HEK293T (cell line): ENCODE measurements at regions not wholly inside any gene's neighbourhood (a gene's known extent, or its start where the extent isn't known, plus 50 kb on each side); places are given as distances from the start of the nearest gene placed in this dataset.

Experiments
- CTCF ChIA-PET: fragments of 350-600 bp; formaldehyde crosslinking; extraction: SDS; loops from one replicate; lab custom pipeline; 2021; ENCODE audit warnings: antibody characterized with exemption, inconsistent platforms; lab: Yijun Ruan, JAX
- POLR2A ChIA-PET: fragments of 350-600 bp; formaldehyde crosslinking; extraction: SDS; loops from one replicate; lab custom pipeline; 2020; ENCODE audit warnings: antibody characterized with exemption, inconsistent platforms; lab: Yijun Ruan, JAX
- DNase-seq: peaks from one replicate; pipeline ENCODE4 v3.0.0; 2012; ENCODE audit warnings: mixed read lengths; ENCODE audit errors: extremely low spot score
- ARNT ChIP-seq: fragments of 450-650 bp; IDR thresholded peaks from 2 replicates; pipeline ENCODE4 v1.6.1; 2017; ENCODE audit warnings: mild to moderate bottlenecking
- BHLHE40 ChIP-seq: fragments of 450-650 bp; IDR thresholded peaks from 2 replicates; pipeline ENCODE4 v1.6.1; 2016; ENCODE audit warnings: mild to moderate bottlenecking, moderate library complexity, borderline replicate concordance
- CTBP1 ChIP-seq: fragments of 450-650 bp; IDR thresholded peaks from 2 replicates; pipeline ENCODE4 v1.6.1; 2016; ENCODE audit warnings: borderline replicate concordance
- ELF4 ChIP-seq: fragments of 450-650 bp; IDR thresholded peaks from 2 replicates; pipeline ENCODE4 v1.6.1; 2017; ENCODE audit warnings: antibody characterized with exemption
- FOXA1 ChIP-seq: fragments of 450-650 bp; IDR thresholded peaks from 2 replicates; pipeline ENCODE4 v1.6.1; 2016; ENCODE audit warnings: mild to moderate bottlenecking
- FOXK2 ChIP-seq: fragments of 450-650 bp; IDR thresholded peaks from 2 replicates; pipeline ENCODE4 v1.6.1; 2016; ENCODE audit warnings: mild to moderate bottlenecking
- FOXM1 ChIP-seq: fragments of 450-650 bp; IDR thresholded peaks from 2 replicates; pipeline ENCODE4 v1.6.1; 2017; ENCODE audit warnings: mild to moderate bottlenecking, borderline replicate concordance
- HDGF ChIP-seq: fragments of 450-650 bp; IDR thresholded peaks from 2 replicates; pipeline ENCODE4 v1.6.1; 2017; ENCODE audit warnings: antibody characterized with exemption, borderline replicate concordance
- L3MBTL2 ChIP-seq: fragments of 450-650 bp; conservative IDR thresholded peaks from 2 replicates; pipeline ENCODE4 v1.6.1; 2016; ENCODE audit warnings: mild to moderate bottlenecking
- LEF1 ChIP-seq: fragments of 450-650 bp; IDR thresholded peaks from 2 replicates; pipeline ENCODE4 v1.6.1; 2017; ENCODE audit warnings: mild to moderate bottlenecking, borderline replicate concordance
- NFRKB ChIP-seq: fragments of 450-650 bp; IDR thresholded peaks from 2 replicates; pipeline ENCODE4 v1.6.1; 2016; ENCODE audit warnings: mild to moderate bottlenecking, moderate library complexity
- PKNOX1 ChIP-seq: fragments of 450-650 bp; IDR thresholded peaks from 2 replicates; pipeline ENCODE4 v1.6.1; 2016
- SP1 ChIP-seq: fragments of 450-650 bp; IDR thresholded peaks from 2 replicates; pipeline ENCODE4 v1.6.1; 2017
- SUZ12 ChIP-seq: fragments of 450-650 bp; IDR thresholded peaks from 2 replicates; pipeline ENCODE4 v1.6.1; 2016; ENCODE audit warnings: mild to moderate bottlenecking
- TARDBP ChIP-seq: fragments of 450-650 bp; IDR thresholded peaks from 2 replicates; pipeline ENCODE4 v1.6.1; 2016
- ZNF384 ChIP-seq: fragments of 450-650 bp; IDR thresholded peaks from 2 replicates; pipeline ENCODE4 v1.6.1; 2016

- CTCF ChIA-PET, result no interaction called here
- no peak for TF ChIP-seq FOXM1
- TF ChIP-seq NFRKB, result no peak
- TF ChIP-seq TARDBP, result no peak
- no peak for TF ChIP-seq FOXK2
- no peak for TF ChIP-seq LEF1
- no peak for TF ChIP-seq ELF4
- TF ChIP-seq PKNOX1, result no peak
- TF ChIP-seq BHLHE40, result no peak
- TF ChIP-seq L3MBTL2, result no peak
Observed at GRCh38 chr11:57871231-57871630, 109.6 kb downstream of the CTNND1 start.

GRCh38 chr11:57873196-57873911, 111.8 kb downstream of the CTNND1 start:
- TF ChIP-seq LEF1 (no peak), CTBP1 (no peak), L3MBTL2 (no peak), SP1 (no peak), ARNT (no peak), BHLHE40 (no peak), SUZ12 (no peak), NFRKB (no peak)
- POLR2A ChIA-PET, result no interaction called here
- no peak for DNase-seq
- CTCF ChIA-PET, result no interaction called here

More at GRCh38 chr11:57871231-57871630, 109.6 kb downstream of the CTNND1 start:
- no peak for DNase-seq
- POLR2A ChIA-PET, result no interaction called here

GRCh38 chr11:57874981-57875380, 113.4 kb downstream of the CTNND1 start:
- CTCF ChIA-PET, result interaction anchor here (0.6 kb wide), 1 partner anchor 90 kb away, joined by 3 read pairs; no protein-coding TSS in a partner anchor
- TF ChIP-seq L3MBTL2, result no peak
- TF ChIP-seq HDGF, result no peak
- no peak for TF ChIP-seq TARDBP
- no peak for TF ChIP-seq ZNF384
- no peak for TF ChIP-seq NFRKB
- POLR2A ChIA-PET, result no interaction called here
- DNase-seq, result no peak

- no peak for DNase-seq
- no peak for TF ChIP-seq CTBP1
- TF ChIP-seq FOXM1, result no peak
- TF ChIP-seq ELF4, result no peak
- no peak for TF ChIP-seq SP1
- TF ChIP-seq SUZ12, result no peak
- no peak for TF ChIP-seq FOXA1
- TF ChIP-seq NFRKB, result no peak
- no peak for TF ChIP-seq ARNT
- no peak for TF ChIP-seq FOXK2
- TF ChIP-seq L3MBTL2, result no peak
- no peak for TF ChIP-seq LEF1
- ChIA-PET POLR2A (no interaction called here), CTCF (no interaction called here)
Observed at GRCh38 chr11:57881647-57882046, 120.0 kb downstream of the CTNND1 start.

GRCh38 chr11:57883630-57884029, 122.0 kb downstream of the CTNND1 start:
- no peak for TF ChIP-seq BHLHE40
- DNase-seq, result no peak
- ChIA-PET POLR2A (no interaction called here), CTCF (no interaction called here)

GRCh38 chr11:57885298-57886050, 123.9 kb downstream of the CTNND1 start:
- TF ChIP-seq SP1 (no peak), L3MBTL2 (no peak), ARNT (no peak), FOXA1 (no peak), FOXM1 (no peak), LEF1 (no peak), HDGF (no peak), TARDBP (no peak), CTBP1 (no peak), PKNOX1 (no peak)
- ChIA-PET CTCF (no interaction called here), POLR2A (no interaction called here)
- no peak for DNase-seq

- no peak for DNase-seq
- POLR2A ChIA-PET, result no interaction called here
- TF ChIP-seq ELF4 (no peak), NFRKB (no peak), L3MBTL2 (no peak), LEF1 (no peak), HDGF (no peak), CTBP1 (no peak), FOXK2 (no peak), SP1 (no peak), ARNT (no peak), TARDBP (no peak), ZNF384 (no peak), SUZ12 (no peak), BHLHE40 (no peak), PKNOX1 (no peak), FOXM1 (no peak), FOXA1 (no peak)
- CTCF ChIA-PET, result no interaction called here
Observed at GRCh38 chr11:57888386-57888785, 126.8 kb downstream of the CTNND1 start.
